ENCODE measurements at regions not wholly inside any gene's neighbourhood (a gene's known extent, or its start where the extent isn't known, plus 50 kb on each side); places are given as distances from the start of the nearest gene placed in this dataset.

DNA sequence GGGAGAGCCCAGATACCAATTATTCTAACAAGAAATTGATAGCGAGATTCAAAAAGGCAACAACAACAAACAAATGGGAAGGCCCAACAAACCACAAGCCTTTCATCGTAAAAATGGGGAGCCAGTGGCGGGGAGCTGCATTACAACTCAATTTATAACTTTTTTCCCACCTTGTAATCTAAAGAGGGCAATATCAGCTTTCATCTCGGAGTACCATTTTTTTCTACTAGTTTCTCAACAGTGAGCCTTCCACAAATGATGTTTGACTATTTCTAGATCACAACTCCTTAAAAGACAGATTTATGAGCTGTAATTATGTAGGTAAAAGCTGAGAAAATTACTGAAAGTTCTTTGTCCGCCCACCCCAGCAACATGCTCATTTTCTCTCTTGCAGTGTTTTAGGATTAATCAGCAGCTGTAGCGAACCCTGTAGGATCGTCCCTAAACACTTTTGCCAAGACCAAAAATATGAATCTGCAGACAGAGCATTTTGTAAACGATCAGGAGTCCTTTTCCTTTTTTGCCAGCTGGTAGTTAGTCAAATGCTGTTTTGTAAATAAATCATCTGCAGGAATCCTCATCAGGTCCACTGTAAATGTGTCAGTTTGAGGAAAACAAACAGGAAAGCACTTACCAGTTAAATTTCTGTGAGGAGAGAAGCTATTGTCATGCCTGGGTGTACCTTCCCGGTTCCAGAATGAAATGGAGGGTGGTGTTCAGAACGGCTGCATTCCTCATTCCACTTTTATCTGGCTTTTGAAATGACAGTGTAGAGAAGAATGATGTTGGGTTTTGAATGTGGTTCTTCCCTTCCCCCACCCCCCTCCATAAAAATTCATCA is 53.2 kb downstream of the EEF1B2 start:
- TF ChIP-seq, protein P1, sequence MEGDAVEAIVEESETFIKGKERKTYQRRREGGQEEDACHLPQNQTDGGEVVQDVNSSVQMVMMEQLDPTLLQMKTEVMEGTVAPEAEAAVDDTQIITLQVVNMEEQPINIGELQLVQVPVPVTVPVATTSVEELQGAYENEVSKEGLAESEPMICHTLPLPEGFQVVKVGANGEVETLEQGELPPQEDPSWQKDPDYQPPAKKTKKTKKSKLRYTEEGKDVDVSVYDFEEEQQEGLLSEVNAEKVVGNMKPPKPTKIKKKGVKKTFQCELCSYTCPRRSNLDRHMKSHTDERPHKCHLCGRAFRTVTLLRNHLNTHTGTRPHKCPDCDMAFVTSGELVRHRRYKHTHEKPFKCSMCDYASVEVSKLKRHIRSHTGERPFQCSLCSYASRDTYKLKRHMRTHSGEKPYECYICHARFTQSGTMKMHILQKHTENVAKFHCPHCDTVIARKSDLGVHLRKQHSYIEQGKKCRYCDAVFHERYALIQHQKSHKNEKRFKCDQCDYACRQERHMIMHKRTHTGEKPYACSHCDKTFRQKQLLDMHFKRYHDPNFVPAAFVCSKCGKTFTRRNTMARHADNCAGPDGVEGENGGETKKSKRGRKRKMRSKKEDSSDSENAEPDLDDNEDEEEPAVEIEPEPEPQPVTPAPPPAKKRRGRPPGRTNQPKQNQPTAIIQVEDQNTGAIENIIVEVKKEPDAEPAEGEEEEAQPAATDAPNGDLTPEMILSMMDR (tag by site-specific recombination; IDR thresholded peaks at IDR 0.05) = peak; percentile 6; the same call in 1 of the 2 replicates
- TF ChIP-seq ZNF324 (tag by site-specific recombination; IDR thresholded peaks at IDR 0.05) (no peak), ZSCAN23 (tag by site-specific recombination; IDR thresholded peaks at IDR 0.05) (0 out of 2 replicates have a peak, but pooled peaks have one; percentile 32), TCF7L2 (IDR thresholded peaks at IDR 0.05; ENCODE audit: borderline replicate concordance, low read depth, low read length) (peak; percentile 91), ZNF354C (tag by site-specific recombination; IDR thresholded peaks at IDR 0.05; ENCODE audit: borderline replicate concordance, low read depth) (no peak), ZNF350 (tag by site-specific recombination; IDR thresholded peaks at IDR 0.05) (no peak), ZNF747 (tag by site-specific recombination; IDR thresholded peaks at IDR 0.05) (no peak), ZNF433 (tag by site-specific recombination; IDR thresholded peaks at IDR 0.05; ENCODE audit: low read depth) (no peak), ZNF785 (tag by site-specific recombination; IDR thresholded peaks at IDR 0.05) (no peak)
- TF ChIP-seq, protein P2, sequence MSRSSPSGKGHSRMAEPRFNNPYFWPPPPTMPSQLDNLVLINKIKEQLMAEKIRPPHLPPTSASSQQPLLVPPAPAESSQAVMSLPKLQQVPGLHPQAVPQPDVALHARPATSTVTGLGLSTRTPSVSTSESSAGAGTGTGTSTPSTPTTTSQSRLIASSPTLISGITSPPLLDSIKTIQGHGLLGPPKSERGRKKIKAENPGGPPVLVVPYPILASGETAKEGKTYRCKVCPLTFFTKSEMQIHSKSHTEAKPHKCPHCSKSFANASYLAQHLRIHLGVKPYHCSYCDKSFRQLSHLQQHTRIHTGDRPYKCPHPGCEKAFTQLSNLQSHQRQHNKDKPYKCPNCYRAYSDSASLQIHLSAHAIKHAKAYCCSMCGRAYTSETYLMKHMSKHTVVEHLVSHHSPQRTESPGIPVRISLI (tag by site-specific recombination; IDR thresholded peaks at IDR 0.05) = peak; percentile 39; the same call in 1 of the 2 replicates
- TF ChIP-seq, protein P3, sequence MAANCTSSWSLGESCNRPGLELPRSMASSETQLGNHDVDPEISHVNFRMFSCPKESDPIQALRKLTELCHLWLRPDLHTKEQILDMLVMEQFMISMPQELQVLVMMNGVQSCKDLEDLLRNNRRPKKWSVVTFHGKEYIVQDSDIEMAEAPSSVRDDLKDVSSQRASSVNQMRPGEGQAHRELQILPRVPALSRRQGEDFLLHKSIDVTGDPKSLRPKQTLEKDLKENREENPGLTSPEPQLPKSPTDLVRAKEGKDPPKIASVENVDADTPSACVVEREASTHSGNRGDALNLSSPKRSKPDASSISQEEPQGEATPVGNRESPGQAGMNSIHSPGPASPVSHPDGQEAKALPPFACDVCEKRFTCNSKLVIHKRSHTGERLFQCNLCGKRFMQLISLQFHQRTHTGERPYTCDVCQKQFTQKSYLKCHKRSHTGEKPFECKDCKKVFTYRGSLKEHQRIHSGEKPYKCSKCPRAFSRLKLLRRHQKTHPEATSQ (tag by site-specific recombination; IDR thresholded peaks at IDR 0.05) = no peak
- TF ChIP-seq, protein P4, sequence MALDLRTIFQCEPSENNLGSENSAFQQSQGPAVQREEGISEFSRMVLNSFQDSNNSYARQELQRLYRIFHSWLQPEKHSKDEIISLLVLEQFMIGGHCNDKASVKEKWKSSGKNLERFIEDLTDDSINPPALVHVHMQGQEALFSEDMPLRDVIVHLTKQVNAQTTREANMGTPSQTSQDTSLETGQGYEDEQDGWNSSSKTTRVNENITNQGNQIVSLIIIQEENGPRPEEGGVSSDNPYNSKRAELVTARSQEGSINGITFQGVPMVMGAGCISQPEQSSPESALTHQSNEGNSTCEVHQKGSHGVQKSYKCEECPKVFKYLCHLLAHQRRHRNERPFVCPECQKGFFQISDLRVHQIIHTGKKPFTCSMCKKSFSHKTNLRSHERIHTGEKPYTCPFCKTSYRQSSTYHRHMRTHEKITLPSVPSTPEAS (tag by site-specific recombination; IDR thresholded peaks at IDR 0.05) = no peak
- TF ChIP-seq, protein P5, sequence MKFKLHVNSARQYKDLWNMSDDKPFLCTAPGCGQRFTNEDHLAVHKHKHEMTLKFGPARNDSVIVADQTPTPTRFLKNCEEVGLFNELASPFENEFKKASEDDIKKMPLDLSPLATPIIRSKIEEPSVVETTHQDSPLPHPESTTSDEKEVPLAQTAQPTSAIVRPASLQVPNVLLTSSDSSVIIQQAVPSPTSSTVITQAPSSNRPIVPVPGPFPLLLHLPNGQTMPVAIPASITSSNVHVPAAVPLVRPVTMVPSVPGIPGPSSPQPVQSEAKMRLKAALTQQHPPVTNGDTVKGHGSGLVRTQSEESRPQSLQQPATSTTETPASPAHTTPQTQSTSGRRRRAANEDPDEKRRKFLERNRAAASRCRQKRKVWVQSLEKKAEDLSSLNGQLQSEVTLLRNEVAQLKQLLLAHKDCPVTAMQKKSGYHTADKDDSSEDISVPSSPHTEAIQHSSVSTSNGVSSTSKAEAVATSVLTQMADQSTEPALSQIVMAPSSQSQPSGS (tag by site-specific recombination; IDR thresholded peaks at IDR 0.05; ENCODE audit: low read depth) = no peak
- TF ChIP-seq, protein P6, sequence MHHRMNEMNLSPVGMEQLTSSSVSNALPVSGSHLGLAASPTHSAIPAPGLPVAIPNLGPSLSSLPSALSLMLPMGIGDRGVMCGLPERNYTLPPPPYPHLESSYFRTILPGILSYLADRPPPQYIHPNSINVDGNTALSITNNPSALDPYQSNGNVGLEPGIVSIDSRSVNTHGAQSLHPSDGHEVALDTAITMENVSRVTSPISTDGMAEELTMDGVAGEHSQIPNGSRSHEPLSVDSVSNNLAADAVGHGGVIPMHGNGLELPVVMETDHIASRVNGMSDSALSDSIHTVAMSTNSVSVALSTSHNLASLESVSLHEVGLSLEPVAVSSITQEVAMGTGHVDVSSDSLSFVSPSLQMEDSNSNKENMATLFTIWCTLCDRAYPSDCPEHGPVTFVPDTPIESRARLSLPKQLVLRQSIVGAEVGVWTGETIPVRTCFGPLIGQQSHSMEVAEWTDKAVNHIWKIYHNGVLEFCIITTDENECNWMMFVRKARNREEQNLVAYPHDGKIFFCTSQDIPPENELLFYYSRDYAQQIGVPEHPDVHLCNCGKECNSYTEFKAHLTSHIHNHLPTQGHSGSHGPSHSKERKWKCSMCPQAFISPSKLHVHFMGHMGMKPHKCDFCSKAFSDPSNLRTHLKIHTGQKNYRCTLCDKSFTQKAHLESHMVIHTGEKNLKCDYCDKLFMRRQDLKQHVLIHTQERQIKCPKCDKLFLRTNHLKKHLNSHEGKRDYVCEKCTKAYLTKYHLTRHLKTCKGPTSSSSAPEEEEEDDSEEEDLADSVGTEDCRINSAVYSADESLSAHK (tag by site-specific recombination; IDR thresholded peaks at IDR 0.05) = peak; percentile 66
